HepG2 (cell line): ENCODE measurements at regions not wholly inside any gene's neighbourhood (a gene's known extent, or its start where the extent isn't known, plus 50 kb on each side); places are given as distances from the start of the nearest gene placed in this dataset.

ENCODE experiments used
- ATAC-seq: fragments of 200-7000 bp; cut with Tn5 transposase; 3 replicates; pipeline ENCODE4 v1.9.1; 2020; ENCODE audit warnings: mild to moderate bottlenecking, moderate library complexity
- BruUV-seq: library from RNA; stranded (reverse); fragments of 400-500 nt; replicated peaks from 2 replicates; lab custom pipeline; 2021; lab: Mats Ljungman, UMichigan
- CTCF ChIA-PET: fragments of 300-600 bp; formaldehyde crosslinking; extraction: SDS; loops from one replicate; lab custom pipeline; 2021; ENCODE audit warnings: low total read pairs, inconsistent platforms, low intra/inter-chr PET ratio; lab: Yijun Ruan, JAX
- POLR2A ChIA-PET: fragments of 350-600 bp; sonication (Branson Sonifier 250); formaldehyde crosslinking; loops from one replicate; lab custom pipeline; 2020; ENCODE audit warnings: antibody characterized with exemption, inconsistent platforms; lab: Yijun Ruan, JAX
- DNase-seq: peaks from one replicate; pipeline ENCODE4 v3.0.0-alpha.2; 2015; ENCODE audit warnings: low spot score
- FAIRE-seq: peaks from 3 replicates; lab custom pipeline; 2011; peaks lifted over from hg19 to GRCh38; lab: Jason Lieb, UNC
- H2AFZ ChIP-seq: one replicate; pipeline ENCODE4 v1.6.1; 2011; ENCODE audit warnings: low read length, inconsistent platforms
- H3K27ac ChIP-seq: fragments of 300-600 bp; 3 replicates; pipeline ENCODE4 v1.8.0; 2011; ENCODE audit warnings: mixed run types, mild to moderate bottlenecking, mixed read lengths, low read length, inconsistent platforms; ENCODE audit not compliant: insufficient read depth; ENCODE audit errors: extremely low read length
- H3K27me3 ChIP-seq, 2 experiments: fragments of 200-600 bp in 1 of 2; 2 replicates in 1 of 2; 3 replicates in 1 of 2; pipeline versions ENCODE4 v1.6.0 to v1.8.0; 2011; ENCODE audit warnings: low read length in 2 of 2, mild to moderate bottlenecking in 2 of 2, moderate library complexity in 2 of 2, inconsistent platforms in 1 of 2; ENCODE audit not compliant: insufficient read depth in 2 of 2, control insufficient read depth in 1 of 2
- H3K36me3 ChIP-seq, 2 experiments: fragments of 200-600 bp in 1 of 2; replicated peaks in 1 of 2; 2 replicates in 1 of 2; 3 replicates in 1 of 2; pipeline versions ENCODE4 v1.5.1 to v1.8.0; 2011; ENCODE audit warnings: low read length in 2 of 2, inconsistent platforms in 1 of 2; ENCODE audit not compliant: insufficient read depth in 2 of 2, control insufficient read depth in 1 of 2
- H3K4me1 ChIP-seq: 2 replicates; pipeline ENCODE4 v1.5.1; 2012; ENCODE audit warnings: low read length, inconsistent platforms; ENCODE audit not compliant: insufficient read depth
- H3K4me2 ChIP-seq: 2 replicates; pipeline ENCODE4 v1.6.0; 2011; ENCODE audit warnings: low read depth, low read length, inconsistent platforms
- H3K4me3 ChIP-seq, 3 experiments: fragments of 200-600 bp in 1 of 3; sonication (generic), shearing (Covaris generic) in 1 of 3; replicated peaks in 1 of 3; 2 replicates each; pipeline ENCODE4 v1.5.1; 2011 to 2016; ENCODE audit warnings: low read length in 3 of 3, inconsistent platforms in 2 of 3, low read depth in 2 of 3, mild to moderate bottlenecking in 2 of 3, control low read depth in 1 of 3, mixed read lengths in 1 of 3; ENCODE audit not compliant: insufficient read depth in 1 of 3
- H3K79me2 ChIP-seq: one replicate; pipeline ENCODE4 v1.6.1; 2011; ENCODE audit warnings: low read length, inconsistent platforms; ENCODE audit not compliant: insufficient read depth
- H3K9ac ChIP-seq: 2 replicates; pipeline ENCODE4 v1.6.0; 2011; ENCODE audit warnings: mild to moderate bottlenecking, low read depth, low read length, inconsistent platforms; ENCODE audit not compliant: insufficient read depth
- H3K9me3 ChIP-seq: 2 replicates; pipeline ENCODE4 v1.5.1; 2012; ENCODE audit warnings: mild to moderate bottlenecking, low read length
- H4K20me1 ChIP-seq: 2 replicates; pipeline ENCODE4 v1.6.0; 2011; ENCODE audit warnings: inconsistent platforms, mild to moderate bottlenecking, low read length, moderate library complexity; ENCODE audit not compliant: insufficient read depth
- ATF4 ChIP-seq, 2 experiments: fragments of 450-650 bp in 1 of 2; sonication (generic) in 1 of 2; formaldehyde crosslinking; IDR thresholded peaks; 2 replicates each; pipeline versions ENCODE4 v1.5.0 to v1.8.0; 2020 to 2022; ENCODE audit warnings: mild to moderate bottlenecking in 1 of 2, missing genetic modification reagents in 1 of 2
- CBX5 ChIP-seq: sonication (generic); formaldehyde crosslinking; IDR thresholded peaks from 2 replicates; pipeline ENCODE4 v1.4.0; 2020; ENCODE audit warnings: missing genetic modification reagents, borderline replicate concordance
- GLMP ChIP-seq: sonication (generic); formaldehyde crosslinking; IDR thresholded peaks from 2 replicates; pipeline ENCODE4 v1.9.0; 2021; ENCODE audit warnings: missing genetic modification reagents, mild to moderate bottlenecking, borderline replicate concordance
- HNRNPUL1 ChIP-seq: fragments of 200-400 bp; formaldehyde crosslinking; IDR thresholded peaks from 2 replicates; pipeline ENCODE4 v1.6.1; 2017; ENCODE audit warnings: low read depth, mild to moderate bottlenecking, low read length, moderate library complexity
- MIER2 ChIP-seq: IDR thresholded peaks from 2 replicates; pipeline ENCODE4 v1.6.1; 2016; ENCODE audit warnings: missing biosample characterization, missing genetic modification reagents
- NFE2 ChIP-seq: sonication (generic); formaldehyde crosslinking; IDR thresholded peaks from 2 replicates; pipeline ENCODE4 v1.4.0; 2020; ENCODE audit warnings: missing genetic modification reagents
- POGK ChIP-seq: sonication (generic); formaldehyde crosslinking; conservative IDR thresholded peaks from 2 replicates; pipeline ENCODE4 v1.8.0; 2022; ENCODE audit warnings: mild to moderate bottlenecking, moderate library complexity, missing genetic modification reagents
- SIN3A ChIP-seq: IDR thresholded peaks from 2 replicates; pipeline ENCODE4 v1.6.1; 2011; ENCODE audit warnings: low read depth, mild to moderate bottlenecking, control low read depth, low read length, borderline replicate concordance
- TARDBP ChIP-seq: sonication (generic); formaldehyde crosslinking; IDR thresholded peaks from 2 replicates; pipeline ENCODE4 v1.8.0; 2022; ENCODE audit warnings: mild to moderate bottlenecking, missing genetic modification reagents
- USF2 ChIP-seq, 2 experiments: sonication (generic) in 1 of 2; formaldehyde crosslinking in 1 of 2; IDR thresholded peaks; 2 replicates each; pipeline versions ENCODE4 v1.5.1 to v1.6.1; 2011 to 2020; ENCODE audit warnings: borderline replicate concordance in 1 of 2, low read depth in 1 of 2, low read length in 1 of 2, mild to moderate bottlenecking in 1 of 2, missing genetic modification reagents in 1 of 2, moderate library complexity in 1 of 2
- ZFP36 ChIP-seq: fragments of 150-350 bp; IDR thresholded peaks from 2 replicates; pipeline ENCODE4 v1.6.1; 2018; ENCODE audit warnings: borderline replicate concordance, low read length, low read depth; ENCODE audit not compliant: partially characterized antibody
- ZFP36L2 ChIP-seq: sonication (generic); formaldehyde crosslinking; IDR thresholded peaks from 2 replicates; pipeline ENCODE4 v1.4.0; 2020; ENCODE audit warnings: missing genetic modification reagents
- ZMYM3 ChIP-seq: sonication (generic); formaldehyde crosslinking; IDR thresholded peaks from 2 replicates; pipeline ENCODE4 v1.5.1; 2020; ENCODE audit warnings: mild to moderate bottlenecking, missing genetic modification reagents
- ZNF367 ChIP-seq: sonication (generic); formaldehyde crosslinking; IDR thresholded peaks from 2 replicates; pipeline ENCODE4 v1.4.0; 2020; ENCODE audit warnings: missing genetic modification reagents, borderline replicate concordance
- ZNF724P ChIP-seq: sonication (generic); formaldehyde crosslinking; IDR thresholded peaks from 2 replicates; pipeline ENCODE4 v1.8.0; 2022; ENCODE audit warnings: missing genetic modification reagents, borderline replicate concordance
- ZSCAN22 ChIP-seq: sonication (generic); formaldehyde crosslinking; IDR thresholded peaks from 2 replicates; pipeline ENCODE4 v1.4.0; 2020; ENCODE audit warnings: mild to moderate bottlenecking, missing genetic modification reagents
- WGBS: methylation state at CpG from one replicate; pipeline ENCODE4 v1.1.6; 2017; ENCODE audit warnings: low lambda C conversion rate; 5-methylcytosine and 5-hydroxymethylcytosine counted together
- in situ Hi-C: cut with HindIII; loops from 2 replicates; pipeline ENCODE4 v1.10.0; 2017; ENCODE audit warnings: low pct_unique_long_range_greater_than_20kb; ENCODE audit not compliant: extremely low pct_ligation_motif_present
- intact Hi-C: fragments of 100-400 bp; cut with micrococcal nuclease; formaldehyde crosslinking; loops from one replicate; pipeline ENCODE4 v1.10.0; 2022; ENCODE audit not compliant: unreplicated experiment

DNA sequence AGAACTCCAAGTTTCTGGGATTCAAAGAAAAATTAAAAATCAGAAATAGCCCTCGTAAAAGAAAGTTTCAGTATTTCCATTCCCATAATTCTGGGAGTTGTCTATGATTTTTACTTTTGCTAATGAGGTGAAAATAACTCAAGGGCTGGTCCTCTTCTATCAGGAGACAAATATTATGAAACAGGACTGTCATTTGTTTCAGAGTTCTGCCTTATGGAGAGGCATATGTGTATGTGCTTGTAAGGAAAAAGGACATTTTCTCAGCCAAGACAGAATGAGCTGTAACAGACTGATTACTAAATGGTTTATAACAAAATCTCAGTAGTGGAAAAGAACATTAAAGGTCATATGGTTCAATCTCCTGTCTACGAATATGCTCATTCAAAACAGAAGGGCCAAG is 59.0 kb upstream of the TAB3 start:
- H3K4me2 ChIP-seq = no peak overlapping the region
- ChIA-PET CTCF (no interaction called here), POLR2A (no interaction called here)
- no peaks in the 10 kb centered on the region for H3K79me2 ChIP-seq
- H3K4me1 ChIP-seq = peaks cover 17% of the 10 kb centered on the region; the same call in 1 of the 2 replicates
- no peaks in the 10 kb centered on the region for H4K20me1 ChIP-seq
- H3K9ac ChIP-seq = no peak overlapping the region
- no peak overlapping the region for H2AFZ ChIP-seq
- H3K36me3 ChIP-seq = no peaks in the 10 kb centered on the region
- H3K9me3 ChIP-seq = no peaks in the 10 kb centered on the region
- BruUV-seq = no TSS peak
- WGBS = 92% methylated on average over 2 of the region's 2 CpGs
- TF ChIP-seq ZNF724P (CRISPR knock-in tag) (no peak), NFE2 (CRISPR knock-in tag) (no peak), ATF4 (CRISPR knock-in tag; IDR thresholded peaks at IDR 0.05) (no peak), MIER2 (CRISPR knock-in tag) (no peak), GLMP (CRISPR knock-in tag) (no peak), ZFP36 (no peak), CBX5 (CRISPR knock-in tag) (no peak), ZFP36L2 (CRISPR knock-in tag) (no peak), SIN3A (no peak), ZNF367 (CRISPR knock-in tag) (no peak), ZSCAN22 (CRISPR knock-in tag) (no peak), POGK (no peak), TARDBP (CRISPR knock-in tag) (no peak), HNRNPUL1 (no peak), USF2 (IDR thresholded peaks at IDR 0.05; ENCODE audit: low read depth, low read length) (no peak), USF2 (CRISPR knock-in tag; IDR thresholded peaks at IDR 0.05; ENCODE audit: borderline replicate concordance) (no peak), ZMYM3 (CRISPR knock-in tag) (no peak)
- FAIRE-seq = no peak
- no peaks in the 10 kb centered on the region for H3K27me3 ChIP-seq
- no peak for DNase-seq
- in situ Hi-C loops (loop anchor here (10.0 kb wide), 1 partner anchor 57 kb away; no protein-coding TSS in a partner anchor), intact Hi-C loops (no loop called here)
- H3K4me3 ChIP-seq = no peak overlapping the region
- H3K27ac ChIP-seq = no peak overlapping the region
- ATAC-seq = no peak
